GM13977 (cell line): ENCODE measurements at regions not wholly inside any gene's neighbourhood (a gene's known extent, or its start where the extent isn't known, plus 50 kb on each side); places are given as distances from the start of the nearest gene placed in this dataset.
"Not testable (repeated sequence)": the region's sequence is repeated elsewhere in the genome, so short reads cannot be mapped to it uniquely, and the experiment has no call there.

ENCODE experiments used
- DNase-seq: peaks from one replicate; pipeline ENCODE4 v3.0.0; 2012; ENCODE audit warnings: low spot score
- CTCF ChIP-seq: IDR thresholded peaks from 2 replicates; pipeline ENCODE4 v1.5.1; 2012; ENCODE audit warnings: mild to moderate bottlenecking, control low read depth; ENCODE audit not compliant: insufficient read depth; ENCODE audit errors: extremely low read depth, missing control alignments
- in situ Hi-C: fragments of 300-500 bp; cut with MboI; formaldehyde crosslinking; loops from one replicate; pipeline ENCODE4 v1.12.0; 2022; ENCODE audit warnings: low sequenced_read_pairs, low pct_unique_long_range_greater_than_20kb, mixed read lengths, inconsistent platforms; ENCODE audit not compliant: unreplicated experiment

DNA sequence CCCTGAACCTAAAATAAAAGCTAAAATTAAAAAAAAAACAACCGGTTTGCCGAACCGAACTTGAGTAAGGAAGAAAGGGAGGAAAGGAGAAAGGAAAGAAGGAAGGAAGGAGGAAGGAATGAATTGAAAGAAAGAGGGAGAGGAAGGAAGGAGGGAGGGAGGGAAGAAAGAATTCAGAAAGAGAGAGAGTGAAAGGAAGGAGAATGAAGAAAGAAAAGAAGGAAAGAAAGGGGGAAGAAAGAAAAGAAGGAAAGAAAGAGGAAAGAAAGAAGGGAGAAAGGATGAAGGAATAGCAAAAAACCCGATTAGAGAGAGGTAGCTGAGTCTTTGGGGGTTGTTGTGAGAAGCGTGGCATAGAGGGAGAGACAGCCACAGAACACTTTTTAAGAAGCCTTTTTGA lies 121.4 kb downstream of the FGF18 start:
- DNase-seq = no peak
- no peak for TF ChIP-seq CTCF
- in situ Hi-C loops = no loop called here

- in situ Hi-C loops = no loop called here
- no peak for DNase-seq
- no peak for TF ChIP-seq CTCF
These were observed 121.9 kb downstream of the FGF18 start for GRCh38 chr5:171541341-171541776.

DNA sequence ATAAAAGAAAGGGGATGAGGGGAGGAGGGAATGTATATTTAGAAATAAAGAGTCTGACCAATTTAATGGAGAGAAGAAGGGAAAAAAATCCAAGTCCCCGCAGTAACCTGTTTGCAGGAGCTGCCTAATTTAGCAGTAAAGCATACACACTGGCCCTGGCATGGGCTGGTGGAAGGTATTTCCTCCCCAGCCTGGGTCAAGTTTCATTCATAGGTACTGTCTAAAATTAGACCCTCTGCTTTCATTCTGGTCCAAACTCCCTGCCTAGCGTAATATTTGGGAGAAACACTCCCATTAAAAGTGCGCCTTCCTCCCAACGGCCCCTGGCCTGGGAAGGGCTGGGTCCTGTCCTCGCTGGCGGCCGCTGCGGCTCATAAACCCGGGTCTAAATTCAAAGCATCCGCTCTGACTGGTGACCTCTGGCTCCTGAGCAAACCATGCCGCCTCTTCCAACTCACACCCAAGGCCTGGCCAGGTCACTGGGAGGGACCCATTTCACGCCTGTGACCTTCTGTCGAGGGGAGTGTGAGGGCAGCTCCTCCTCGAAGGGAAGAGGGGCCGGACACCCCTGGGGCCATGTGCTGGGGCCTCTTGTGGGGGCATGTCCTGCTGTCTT lies 123.2 kb downstream of the FGF18 start:
- in situ Hi-C loops = no loop called here
- no peak for DNase-seq
- TF ChIP-seq CTCF = no peak

DNA sequence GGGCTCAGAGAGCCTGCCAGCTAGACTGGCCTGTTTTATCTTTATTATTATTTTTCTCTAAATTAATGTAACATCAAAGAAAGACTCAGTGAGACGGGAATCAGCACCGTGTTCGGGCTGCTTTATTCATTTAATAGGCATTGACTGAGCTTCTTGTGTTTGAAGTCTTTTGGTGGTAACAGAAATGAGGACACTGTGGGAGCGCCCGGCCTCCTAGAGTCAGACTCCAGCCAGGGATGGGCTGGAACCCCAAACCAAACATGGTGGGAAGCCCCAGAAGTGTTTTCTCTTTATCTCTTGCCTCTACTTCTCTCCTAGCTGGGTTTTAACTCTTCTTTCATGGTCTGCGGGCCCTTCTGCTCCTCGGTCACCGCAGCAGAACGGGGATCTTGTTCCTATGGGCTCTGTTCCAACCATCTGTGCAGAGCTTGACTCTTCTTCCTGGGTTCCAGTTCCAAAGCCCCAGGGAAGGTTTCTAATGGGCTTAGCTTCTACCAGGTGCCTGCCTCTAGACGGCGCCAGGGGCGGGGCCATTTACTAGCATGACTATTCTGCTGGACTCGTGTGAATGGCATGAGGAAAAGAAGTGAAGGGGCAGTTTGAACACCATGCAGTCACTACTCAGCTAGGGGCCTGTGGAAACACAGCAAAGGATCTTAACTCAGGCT lies 123.8 kb downstream of the FGF18 start:
- DNase-seq = no peak
- in situ Hi-C loops = no loop called here
- TF ChIP-seq CTCF = no peak

DNA sequence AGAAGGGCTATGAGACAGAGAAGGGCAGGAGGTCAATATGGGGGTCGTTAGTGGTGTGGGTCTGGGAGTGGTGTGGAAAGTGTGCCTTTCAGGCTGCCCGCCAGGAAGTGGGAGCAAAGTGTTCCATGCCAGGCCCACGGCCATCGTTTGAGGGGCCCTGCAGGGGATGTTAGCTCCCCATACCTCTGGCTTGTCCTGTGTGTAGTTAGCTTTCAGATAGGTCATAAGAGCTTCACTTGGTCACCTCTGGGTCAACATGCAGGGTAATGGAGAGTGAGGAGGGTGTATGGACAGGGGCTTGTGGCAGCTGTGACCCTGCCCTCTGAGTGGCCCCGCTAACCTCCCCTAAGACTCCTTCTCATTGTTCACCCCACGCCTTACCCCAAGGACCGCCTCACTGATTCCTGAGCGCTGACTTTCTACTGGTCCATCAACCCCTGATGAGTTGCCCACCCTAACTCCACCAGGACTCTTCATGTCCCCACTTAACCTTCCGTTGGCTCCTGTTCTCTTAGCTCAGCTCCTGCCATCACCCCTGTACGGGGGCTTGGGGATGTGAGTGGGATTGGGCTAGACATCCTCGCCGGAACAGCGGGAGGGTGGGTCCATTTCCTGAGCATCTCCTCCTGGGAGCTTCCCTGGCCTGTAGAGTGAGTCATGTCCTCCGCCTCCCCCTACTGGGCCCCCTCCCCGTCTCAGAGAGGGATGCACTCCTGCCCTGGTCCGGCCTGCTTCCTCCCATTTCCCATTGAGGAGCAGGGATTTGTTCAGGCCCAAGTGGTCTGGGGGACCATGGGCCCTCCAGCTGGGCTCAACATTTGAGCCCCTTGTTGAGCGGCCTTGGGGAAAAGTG lies 125.7 kb downstream of the FGF18 start:
- in situ Hi-C loops = no loop called here
- no peak for DNase-seq
- no peak for TF ChIP-seq CTCF

DNA sequence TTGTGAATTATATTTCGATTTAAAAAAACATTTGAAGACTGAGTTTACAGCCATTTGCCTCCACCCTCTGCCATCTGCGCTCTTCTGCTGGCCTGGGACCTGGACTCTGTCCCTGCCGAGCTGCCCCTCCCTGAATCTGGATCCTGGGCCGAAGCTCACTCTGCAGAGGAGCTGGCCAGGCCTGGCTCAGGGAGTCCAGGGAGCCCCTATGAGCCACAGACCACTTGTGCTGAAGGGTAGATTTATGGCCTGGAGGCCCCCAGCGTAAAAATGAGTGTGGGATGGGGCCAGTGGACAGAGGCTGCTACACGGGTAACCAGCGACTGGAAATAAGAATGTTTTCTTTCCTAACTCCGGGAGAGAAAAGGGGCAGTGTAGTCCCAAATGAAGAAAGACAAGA lies 129.8 kb downstream of the FGF18 start:
- no peak for TF ChIP-seq CTCF
- no peak for DNase-seq
- in situ Hi-C loops = no loop called here

DNA sequence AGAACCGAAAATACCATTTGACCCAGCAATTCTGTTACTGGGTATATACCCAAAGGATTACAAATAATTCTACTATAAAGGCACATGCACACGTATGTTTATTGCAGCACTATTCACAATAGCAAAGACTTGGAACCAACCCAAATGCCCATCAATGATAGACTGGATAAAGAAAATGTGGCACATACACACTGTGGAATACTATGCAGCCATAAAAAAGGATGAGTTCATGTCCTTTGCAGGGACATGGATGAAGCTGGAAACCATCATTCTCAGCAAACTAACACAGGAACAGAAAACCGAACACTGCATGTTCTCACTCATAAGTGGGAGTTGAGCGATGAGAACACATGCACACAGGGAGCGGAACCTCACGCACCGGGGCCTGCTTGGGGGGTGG lies 134.4 kb downstream of the FGF18 start:
- in situ Hi-C loops = not testable (repeated sequence)

More for the DNA sequence above, 134.4 kb downstream of the FGF18 start:
- DNase-seq = not testable (repeated sequence)
